Gastroesophageal sphincter (tissue), 3 donors: ENCODE measurements at regions not wholly inside any gene's neighbourhood (a gene's known extent, or its start where the extent isn't known, plus 50 kb on each side); places are given as distances from the start of the nearest gene placed in this dataset.

Experiments used
- EP300 ChIP-seq: sonication (generic); formaldehyde crosslinking; IDR thresholded peaks from one replicate; pipeline ENCODE4 v1.6.1; 2017; ENCODE audit warnings: antibody characterized with exemption, mild to moderate bottlenecking
- POLR2A ChIP-seq, 2 donors: fragments of 450-650 bp; IDR thresholded peaks; one replicate each; pipeline ENCODE4 v1.6.1; 2017; ENCODE audit warnings: antibody characterized with exemption in 2 of 2, mild to moderate bottlenecking in 2 of 2, moderate library complexity in 1 of 2
- POLR2AphosphoS5 ChIP-seq: sonication (generic); formaldehyde crosslinking; IDR thresholded peaks from one replicate; pipeline ENCODE4 v1.6.1; 2017; ENCODE audit warnings: antibody characterized with exemption
- TF ChIP-seq, protein P1 (sequence below), 4 experiments: fragments of 200-600 bp in 2 of 4; fragments of 450-650 bp in 2 of 4; sonication (generic) in 1 of 4; IDR thresholded peaks; one replicate each; pipeline ENCODE4 v1.5.1; 2017 to 2019; ENCODE audit warnings: antibody characterized with exemption in 4 of 4, mild to moderate bottlenecking in 2 of 4, moderate library complexity in 2 of 4

- TF ChIP-seq, protein P1, sequence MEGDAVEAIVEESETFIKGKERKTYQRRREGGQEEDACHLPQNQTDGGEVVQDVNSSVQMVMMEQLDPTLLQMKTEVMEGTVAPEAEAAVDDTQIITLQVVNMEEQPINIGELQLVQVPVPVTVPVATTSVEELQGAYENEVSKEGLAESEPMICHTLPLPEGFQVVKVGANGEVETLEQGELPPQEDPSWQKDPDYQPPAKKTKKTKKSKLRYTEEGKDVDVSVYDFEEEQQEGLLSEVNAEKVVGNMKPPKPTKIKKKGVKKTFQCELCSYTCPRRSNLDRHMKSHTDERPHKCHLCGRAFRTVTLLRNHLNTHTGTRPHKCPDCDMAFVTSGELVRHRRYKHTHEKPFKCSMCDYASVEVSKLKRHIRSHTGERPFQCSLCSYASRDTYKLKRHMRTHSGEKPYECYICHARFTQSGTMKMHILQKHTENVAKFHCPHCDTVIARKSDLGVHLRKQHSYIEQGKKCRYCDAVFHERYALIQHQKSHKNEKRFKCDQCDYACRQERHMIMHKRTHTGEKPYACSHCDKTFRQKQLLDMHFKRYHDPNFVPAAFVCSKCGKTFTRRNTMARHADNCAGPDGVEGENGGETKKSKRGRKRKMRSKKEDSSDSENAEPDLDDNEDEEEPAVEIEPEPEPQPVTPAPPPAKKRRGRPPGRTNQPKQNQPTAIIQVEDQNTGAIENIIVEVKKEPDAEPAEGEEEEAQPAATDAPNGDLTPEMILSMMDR (IDR thresholded peaks at IDR 0.05) = no peak
- TF ChIP-seq POLR2A (IDR thresholded peaks at IDR 0.05) (no peak), POLR2AphosphoS5 (peak; percentile 10), EP300 (no peak)
Observed at GRCh38 chr3:110178965-110179364, 841.6 kb upstream of the DPPA4 start.
